Esophagus muscularis mucosa (tissue), 4 donors: ENCODE measurements at regions not wholly inside any gene's neighbourhood (a gene's known extent, or its start where the extent isn't known, plus 50 kb on each side); places are given as distances from the start of the nearest gene placed in this dataset.

Source experiments
- DNase-seq: peaks from one replicate; pipeline ENCODE4 v3.0.0-alpha.2; 2017; ENCODE audit errors: extremely low spot score
- H3K27ac ChIP-seq, 4 donors: fragments of 200-600 bp; sonication (generic); replicated peaks in 1 of 4; 1 replicate in 3 of 4; 2 replicates in 1 of 4; pipeline ENCODE4 v1.5.1; 2016 to 2019; ENCODE audit warnings: mild to moderate bottlenecking in 1 of 4
- H3K27me3 ChIP-seq, 4 donors: fragments of 200-600 bp; sonication (generic); one replicate each; pipeline versions ENCODE4 v1.5.1 to v1.6.0; 2016 to 2019
- H3K36me3 ChIP-seq, 4 donors: fragments of 200-600 bp; sonication (generic); one replicate each; pipeline ENCODE4 v1.5.1; 2016 to 2019
- H3K4me1 ChIP-seq, 4 donors: fragments of 200-600 bp; sonication (generic); one replicate each; pipeline ENCODE4 v1.5.1; 2016 to 2019
- H3K4me3 ChIP-seq, 4 donors: fragments of 200-600 bp; sonication (generic); 1 replicate in 2 of 4; 2 replicates in 2 of 4; pipeline ENCODE4 v1.5.1; 2016 to 2019; ENCODE audit warnings: mild to moderate bottlenecking in 4 of 4, moderate library complexity in 1 of 4
- H3K9me3 ChIP-seq, 4 donors: fragments of 200-600 bp; sonication (generic); 1 replicate in 3 of 4; 2 replicates in 1 of 4; pipeline ENCODE4 v1.5.1; 2016 to 2019
- EP300 ChIP-seq: sonication (generic); formaldehyde crosslinking; IDR thresholded peaks from one replicate; pipeline ENCODE4 v1.6.1; 2017; ENCODE audit warnings: antibody characterized with exemption
- POLR2A ChIP-seq: fragments of 450-650 bp; IDR thresholded peaks from one replicate; pipeline ENCODE4 v1.6.1; 2017; ENCODE audit warnings: antibody characterized with exemption, moderate library complexity, mild to moderate bottlenecking, low read depth
- POLR2AphosphoS5 ChIP-seq, 2 donors: sonication (generic); formaldehyde crosslinking; IDR thresholded peaks; one replicate each; pipeline ENCODE4 v1.6.1; 2017; ENCODE audit warnings: antibody characterized with exemption in 2 of 2
- WGBS: methylation state at CpG from one replicate; pipeline ENCODE4 v1.1.5; 2018; 5-methylcytosine and 5-hydroxymethylcytosine counted together
- intact Hi-C: fragments of 100-400 bp; cut with DNase I; formaldehyde crosslinking; loops from one replicate; pipeline ENCODE4 v1.15.1; 2023
- TF ChIP-seq, protein P1 (sequence below), 3 experiments: fragments of 200-600 bp in 2 of 3; fragments of 450-650 bp in 1 of 3; sonication (generic) in 2 of 3; IDR thresholded peaks; one replicate each; pipeline ENCODE4 v1.5.1; 2017 to 2019; ENCODE audit warnings: antibody characterized with exemption in 3 of 3, mild to moderate bottlenecking in 2 of 3, moderate library complexity in 1 of 3

- peaks cover 3 to 46% (median 16%) of the 10 kb centered on the region in 4 donors for H3K4me1 ChIP-seq
- no peak overlapping the region for H3K4me3 ChIP-seq
- intact Hi-C loops = no loop called here
- no peaks in the 10 kb centered on the region for H3K27me3 ChIP-seq
- TF ChIP-seq POLR2A (no peak), EP300 (no peak), POLR2AphosphoS5 (IDR thresholded peaks at IDR 0.05) (no peak)
- TF ChIP-seq, protein P1, sequence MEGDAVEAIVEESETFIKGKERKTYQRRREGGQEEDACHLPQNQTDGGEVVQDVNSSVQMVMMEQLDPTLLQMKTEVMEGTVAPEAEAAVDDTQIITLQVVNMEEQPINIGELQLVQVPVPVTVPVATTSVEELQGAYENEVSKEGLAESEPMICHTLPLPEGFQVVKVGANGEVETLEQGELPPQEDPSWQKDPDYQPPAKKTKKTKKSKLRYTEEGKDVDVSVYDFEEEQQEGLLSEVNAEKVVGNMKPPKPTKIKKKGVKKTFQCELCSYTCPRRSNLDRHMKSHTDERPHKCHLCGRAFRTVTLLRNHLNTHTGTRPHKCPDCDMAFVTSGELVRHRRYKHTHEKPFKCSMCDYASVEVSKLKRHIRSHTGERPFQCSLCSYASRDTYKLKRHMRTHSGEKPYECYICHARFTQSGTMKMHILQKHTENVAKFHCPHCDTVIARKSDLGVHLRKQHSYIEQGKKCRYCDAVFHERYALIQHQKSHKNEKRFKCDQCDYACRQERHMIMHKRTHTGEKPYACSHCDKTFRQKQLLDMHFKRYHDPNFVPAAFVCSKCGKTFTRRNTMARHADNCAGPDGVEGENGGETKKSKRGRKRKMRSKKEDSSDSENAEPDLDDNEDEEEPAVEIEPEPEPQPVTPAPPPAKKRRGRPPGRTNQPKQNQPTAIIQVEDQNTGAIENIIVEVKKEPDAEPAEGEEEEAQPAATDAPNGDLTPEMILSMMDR (IDR thresholded peaks at IDR 0.05) = no peak
- no peak for DNase-seq
- H3K36me3 ChIP-seq = no peaks in the 10 kb centered on the region
- WGBS = 63% methylated on average over 2 of the region's 2 CpGs
- no peaks in the 10 kb centered on the region for H3K9me3 ChIP-seq
- H3K27ac ChIP-seq = peak overlapping the region in 1 of 4 donors; percentile 52
Observed at GRCh38 chr15:67957435-67958132, 96.5 kb upstream of the PIAS1 start.

GRCh38 chr15:67967871-67968431 lies 86.2 kb upstream of the PIAS1 start:
- Histone ChIP-seq H3K36me3 (no peaks in the 10 kb centered on the region), H3K9me3 (no peaks in the 10 kb centered on the region), H3K4me3 (peak overlapping the region; percentile 47 to 52 (median 49)), H3K4me1 (peaks cover 4 to 20% (median 19%) of the 10 kb centered on the region in 4 donors), H3K27ac (peak overlapping the region; percentile 38 to 75 (median 48)), H3K27me3 (no peaks in the 10 kb centered on the region)
- intact Hi-C loops = loop anchor here (5.0 kb wide), 1 partner anchor 51 kb away; no protein-coding TSS in a partner anchor
- TF ChIP-seq POLR2AphosphoS5 (IDR thresholded peaks at IDR 0.05) (peak; percentile 49 to 55), POLR2A (no peak), EP300 (no peak)
- TF ChIP-seq, protein P1 (IDR thresholded peaks at IDR 0.05) = peak in 1 of 3 experiments; percentile 5
- no peak for DNase-seq
- WGBS = 11% methylated on average over 27 of the region's 30 CpGs

- no peaks in the 10 kb centered on the region for H3K9me3 ChIP-seq
- intact Hi-C loops = loop anchor here (5.0 kb wide), 1 partner anchor 51 kb away; no protein-coding TSS in a partner anchor
- no peaks in the 10 kb centered on the region for H3K36me3 ChIP-seq
- TF ChIP-seq, protein P1 (IDR thresholded peaks at IDR 0.05) = no peak
- no peak for TF ChIP-seq EP300
- TF ChIP-seq POLR2A = no peak
- no peak for TF ChIP-seq POLR2AphosphoS5 (IDR thresholded peaks at IDR 0.05)
- peak overlapping the region; percentile 47 to 52 (median 49) for H3K4me3 ChIP-seq
- H3K4me1 ChIP-seq = peaks cover 4 to 20% (median 19%) of the 10 kb centered on the region in 4 donors
- WGBS = 57% methylated on average over 6 of the region's 6 CpGs
- H3K27me3 ChIP-seq = no peaks in the 10 kb centered on the region
- peak overlapping the region; percentile 38 to 75 (median 48) for H3K27ac ChIP-seq
- no peak for DNase-seq
Observed at GRCh38 chr15:67968564-67968963, 85.6 kb upstream of the PIAS1 start.

GRCh38 chr15:67968966-67969365 lies 85.1 kb upstream of the PIAS1 start:
- DNase-seq = no peak
- H3K4me1 ChIP-seq = peaks cover 4 to 20% (median 19%) of the 10 kb centered on the region in 4 donors
- no peaks in the 10 kb centered on the region for H3K9me3 ChIP-seq
- TF ChIP-seq POLR2AphosphoS5 (IDR thresholded peaks at IDR 0.05) (no peak), POLR2A (no peak), EP300 (no peak)
- TF ChIP-seq, protein P1 (IDR thresholded peaks at IDR 0.05) = no peak
- H3K36me3 ChIP-seq = no peaks in the 10 kb centered on the region
- intact Hi-C loops = loop anchor here (5.0 kb wide), 1 partner anchor 52 kb away; no protein-coding TSS in a partner anchor
- peak overlapping the region in 1 of 4 donors; percentile 75 for H3K27ac ChIP-seq
- no peak overlapping the region for H3K4me3 ChIP-seq
- H3K27me3 ChIP-seq = no peaks in the 10 kb centered on the region
- WGBS = 48% methylated on average over 3 of the region's 3 CpGs
